NCI-H2196 treated with DMSO at 0.1 percent for 48 hours (cell line): ENCODE measurements at regions not wholly inside any gene's neighbourhood (a gene's known extent, or its start where the extent isn't known, plus 50 kb on each side); places are given as distances from the start of the nearest gene placed in this dataset.

Source experiments
- DNase-seq: peaks from one replicate; lab custom pipeline; 2025; ENCODE audit not compliant: unreplicated experiment; lab: John Stamatoyannopoulos, UW

GRCh38 chr5:123808461-123809380, 296.7 kb downstream of the CSNK1G3 start:
- no peak for DNase-seq

DNA sequence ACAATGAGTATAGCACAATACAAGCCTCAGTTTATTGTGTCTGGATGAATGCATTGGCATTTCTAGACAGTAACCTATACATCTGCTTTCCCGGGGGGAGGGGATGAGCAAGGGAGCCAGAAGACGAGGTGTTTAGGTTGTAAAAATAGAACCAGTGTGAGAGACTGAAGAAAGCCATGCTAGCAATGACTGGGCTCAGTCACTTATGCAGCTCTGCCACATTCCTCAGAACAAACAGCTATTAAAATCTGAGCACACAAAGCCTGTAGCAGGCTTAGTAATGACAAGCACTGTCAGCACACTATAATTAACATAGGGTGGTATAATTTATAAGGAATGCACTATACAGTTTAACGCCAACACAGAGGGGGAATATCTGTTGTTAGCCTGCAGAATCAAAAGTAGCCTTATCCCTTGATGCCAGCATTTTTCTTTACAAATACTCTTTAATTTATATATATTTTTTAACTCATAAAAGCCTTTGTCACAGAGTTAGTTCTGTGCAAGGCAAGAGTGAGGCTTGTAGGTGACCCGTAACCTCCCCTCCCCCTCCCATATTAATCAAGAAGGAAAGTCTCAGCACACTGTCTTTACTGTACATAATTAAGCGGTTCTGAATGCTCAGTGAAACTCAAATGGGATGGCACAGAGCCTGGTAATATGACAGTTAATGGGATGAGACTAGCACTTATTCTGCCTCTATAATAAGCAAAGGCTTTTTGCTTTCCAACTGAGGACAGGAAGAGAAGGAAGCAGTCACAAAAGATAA, 295.4 kb downstream of the CSNK1G3 start:
- DNase-seq: no peak

DNA sequence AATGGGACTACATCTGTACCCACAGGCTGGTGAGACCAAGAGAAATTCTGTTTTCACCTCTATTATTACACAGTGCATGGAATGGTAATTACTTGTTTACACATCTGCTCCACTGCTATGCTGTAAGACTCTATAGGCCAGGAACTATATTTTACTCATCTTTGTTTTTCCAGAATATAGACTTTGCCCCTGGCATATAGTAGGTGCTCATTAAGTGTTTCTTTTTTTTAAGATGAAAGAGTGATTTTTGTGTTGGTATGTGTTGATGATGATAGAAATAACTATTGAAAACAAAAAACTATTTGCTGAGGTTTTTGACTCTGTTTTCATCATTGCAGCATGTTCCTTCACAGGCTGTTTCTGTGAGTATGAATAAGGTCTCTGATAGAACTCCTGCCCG, 294.7 kb downstream of the CSNK1G3 start:
- no peak for DNase-seq

GRCh38 chr5:123805300-123805699, 293.3 kb downstream of the CSNK1G3 start:
- DNase-seq: no peak

DNA sequence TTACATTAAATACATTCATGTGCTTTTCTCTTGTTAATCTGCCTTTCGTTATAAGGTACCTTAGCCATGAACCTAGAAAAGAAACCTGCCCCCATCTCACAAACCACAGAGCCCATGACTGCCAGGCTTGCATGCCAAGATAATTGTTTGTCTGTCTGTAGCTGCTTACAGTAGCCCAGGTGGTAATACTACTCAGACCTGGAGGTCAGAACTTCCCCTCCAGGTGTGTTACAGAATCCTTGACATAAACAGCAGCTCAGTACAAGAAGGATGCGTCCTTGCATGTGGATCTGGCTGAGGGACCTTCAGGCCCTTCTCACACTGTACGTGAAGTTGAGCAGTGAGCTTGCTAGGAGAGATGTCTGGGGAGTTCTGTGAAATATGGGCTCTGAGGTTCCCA, 291.4 kb downstream of the CSNK1G3 start:
- no peak for DNase-seq

DNA sequence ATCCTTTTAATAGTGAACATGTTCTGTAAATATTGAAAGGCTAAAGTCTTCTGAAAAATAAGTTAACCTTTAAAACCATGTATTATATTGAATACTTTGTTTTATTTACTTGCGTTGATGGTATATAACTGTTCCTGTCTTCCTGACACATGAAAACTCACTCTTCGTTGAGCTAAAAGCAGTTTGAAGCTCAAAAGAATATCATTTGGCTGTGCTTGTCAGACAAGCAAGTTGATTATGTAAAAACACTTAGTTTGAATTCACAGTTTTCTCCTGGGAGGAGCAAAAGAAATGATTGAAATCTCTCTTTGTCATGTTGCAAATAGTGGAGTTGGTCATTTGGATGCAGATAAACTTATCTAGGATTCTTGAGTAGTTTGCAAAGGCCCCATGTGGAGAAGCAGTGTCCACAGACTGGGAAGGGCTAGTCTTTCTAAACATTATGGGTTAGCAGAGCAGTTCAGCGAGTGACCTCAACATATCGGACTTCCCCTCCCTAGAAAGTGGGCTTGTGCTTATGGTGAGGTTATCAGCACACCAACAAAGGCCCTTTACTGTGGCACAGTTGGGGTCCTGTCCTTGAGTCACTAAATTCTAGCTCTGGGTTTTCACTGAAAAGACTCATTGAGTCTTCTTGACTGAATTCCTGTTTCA, 290.4 kb downstream of the CSNK1G3 start:
- no peak for DNase-seq

- no peak for DNase-seq
These were observed 288.7 kb downstream of the CSNK1G3 start for GRCh38 chr5:123800640-123801039.

DNA sequence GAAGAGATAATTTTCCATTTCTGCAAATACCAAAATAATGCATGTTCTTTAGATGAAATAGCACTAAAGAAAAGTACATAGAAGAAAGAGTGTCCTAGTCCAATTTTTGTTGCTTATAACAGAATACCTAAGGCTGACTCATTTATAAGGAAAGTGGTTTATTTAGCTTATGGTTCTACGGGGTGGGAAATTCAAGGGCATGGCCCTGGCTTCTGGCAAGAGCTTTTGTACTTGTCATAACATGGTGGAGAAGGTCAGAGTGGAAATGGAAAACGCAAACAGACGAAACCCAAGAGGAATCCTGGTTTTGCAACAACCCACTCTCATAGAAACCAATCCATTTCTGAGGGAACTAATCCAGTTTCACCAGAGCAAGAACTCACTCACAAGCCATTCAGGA, 283.7 kb downstream of the CSNK1G3 start:
- no peak for DNase-seq

DNA sequence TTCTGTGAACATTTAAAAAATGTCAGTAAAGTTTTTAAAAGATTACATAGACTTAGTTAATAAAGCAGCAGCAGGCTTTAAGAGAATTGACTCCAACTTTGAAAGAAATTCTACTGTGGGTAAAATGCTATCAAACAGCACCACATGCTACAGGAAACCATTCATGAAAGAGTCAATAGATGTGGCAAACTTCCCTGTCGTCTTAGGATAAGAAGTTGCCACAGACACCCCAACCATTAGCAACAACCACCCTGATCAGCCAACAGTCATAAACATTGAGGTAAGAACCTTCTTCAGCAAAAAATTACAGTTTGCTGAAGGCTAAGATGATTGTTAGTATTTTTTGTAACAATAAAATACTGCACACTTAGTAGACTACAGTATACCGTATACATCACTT, 278.2 kb downstream of the CSNK1G3 start:
- DNase-seq: no peak

- no peak for DNase-seq
These were observed 275.7 kb downstream of the CSNK1G3 start for GRCh38 chr5:123787635-123788034.

DNA sequence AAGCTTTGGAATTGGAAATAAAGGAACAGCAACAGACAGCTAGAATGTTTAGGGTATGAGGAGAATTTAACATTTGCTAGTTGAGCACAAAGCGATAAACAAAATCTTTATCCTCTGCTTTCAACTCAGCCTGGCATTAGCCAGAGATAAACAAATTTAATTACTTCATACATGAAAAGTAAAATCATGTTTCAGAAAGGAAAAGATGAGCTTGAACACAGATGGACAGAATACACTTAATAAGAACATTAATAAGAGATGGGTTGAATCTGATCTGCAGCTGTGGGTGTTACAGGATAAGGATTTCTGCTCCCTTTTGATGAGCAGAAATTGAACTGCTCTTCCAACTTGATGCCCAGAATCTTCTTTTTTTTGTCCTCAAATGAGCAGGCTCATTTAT, 275.2 kb downstream of the CSNK1G3 start:
- DNase-seq: no peak

DNA sequence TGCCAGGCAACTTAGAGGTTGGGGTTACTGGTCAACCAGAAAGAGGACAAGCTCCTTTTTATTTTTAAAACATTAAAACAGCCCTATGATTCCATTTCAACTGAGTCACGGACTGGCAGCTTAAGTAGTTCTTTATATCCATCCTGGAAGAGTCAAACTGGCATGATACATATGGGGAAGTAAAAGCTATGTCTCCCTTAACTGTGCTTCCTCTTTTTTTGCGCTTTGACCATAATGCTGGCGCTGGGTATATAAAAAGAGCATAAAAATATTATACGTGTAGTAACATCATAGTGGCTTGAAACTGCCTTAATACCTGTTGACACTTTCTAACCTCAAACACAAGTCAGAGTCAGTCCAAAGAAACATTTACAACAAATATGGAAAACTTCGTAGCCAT, 274.4 kb downstream of the CSNK1G3 start:
- no peak for DNase-seq

DNA sequence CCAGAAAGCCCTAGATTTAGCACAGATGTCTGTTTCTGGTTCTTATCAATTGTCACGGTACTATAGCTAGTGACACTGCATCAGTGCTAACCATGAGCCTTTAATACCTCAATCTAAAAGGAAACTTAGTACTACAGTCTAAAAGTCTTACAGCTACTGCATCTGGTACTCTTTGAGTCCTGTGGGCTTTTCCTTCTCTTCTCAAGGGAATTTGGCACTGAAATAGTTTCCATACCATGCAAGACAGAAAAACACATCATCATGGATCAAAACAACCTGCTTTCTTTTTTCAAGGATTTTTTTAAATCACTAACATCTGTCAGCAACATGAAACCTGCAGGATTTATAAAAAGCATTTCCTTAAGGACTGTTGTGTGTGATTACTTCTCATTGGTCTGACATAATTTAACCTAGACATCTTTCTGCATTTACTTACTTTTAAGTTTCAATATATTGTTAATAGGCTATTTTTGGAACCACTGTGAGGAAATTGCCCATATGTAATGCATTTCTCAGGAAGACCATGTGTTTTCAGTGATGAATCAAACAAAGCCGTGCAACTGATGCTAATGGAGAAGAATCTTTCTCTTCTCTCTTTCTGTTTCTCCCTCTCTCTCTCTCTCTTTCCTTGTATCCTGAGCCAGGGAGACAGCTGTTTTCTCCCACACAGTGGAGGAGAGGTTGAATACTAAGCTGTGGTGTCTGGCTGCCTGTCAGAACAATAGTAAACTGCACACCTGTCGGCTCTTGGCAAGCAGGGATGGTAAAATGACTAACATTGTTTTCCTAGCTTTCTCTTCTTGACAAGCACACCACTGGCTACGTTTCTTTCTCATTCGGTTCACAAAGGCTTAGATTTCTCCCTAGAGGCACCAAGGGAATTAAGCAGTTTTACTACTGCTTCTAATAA, 273.4 kb downstream of the CSNK1G3 start:
- peak; percentile 81 for DNase-seq

GRCh38 chr5:123783421-123783820, 271.4 kb downstream of the CSNK1G3 start:
- DNase-seq: no peak

- no peak for DNase-seq
These were observed 266.7 kb downstream of the CSNK1G3 start for GRCh38 chr5:123778641-123779040.

GRCh38 chr5:123776761-123777160, 264.8 kb downstream of the CSNK1G3 start:
- DNase-seq: no peak

DNA sequence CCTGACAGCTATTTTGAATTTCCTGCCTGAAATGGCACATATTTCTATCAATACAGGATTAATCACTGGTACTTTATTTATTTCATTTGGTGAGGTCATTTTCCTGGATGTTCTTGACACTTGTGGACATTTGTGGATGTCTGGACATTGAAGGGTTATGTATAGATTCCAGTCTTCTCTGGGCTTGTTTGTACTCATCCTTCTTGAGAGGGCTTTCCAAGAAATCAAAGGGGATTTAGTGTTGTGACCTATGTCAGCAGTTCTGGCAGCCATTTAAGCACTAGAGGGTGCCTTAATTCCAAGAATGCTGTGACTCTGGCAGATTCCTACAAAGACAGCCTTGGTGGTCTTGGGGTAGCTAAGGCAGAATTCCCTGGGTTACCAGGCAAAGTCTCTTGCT, 259.7 kb downstream of the CSNK1G3 start:
- DNase-seq: no peak

DNA sequence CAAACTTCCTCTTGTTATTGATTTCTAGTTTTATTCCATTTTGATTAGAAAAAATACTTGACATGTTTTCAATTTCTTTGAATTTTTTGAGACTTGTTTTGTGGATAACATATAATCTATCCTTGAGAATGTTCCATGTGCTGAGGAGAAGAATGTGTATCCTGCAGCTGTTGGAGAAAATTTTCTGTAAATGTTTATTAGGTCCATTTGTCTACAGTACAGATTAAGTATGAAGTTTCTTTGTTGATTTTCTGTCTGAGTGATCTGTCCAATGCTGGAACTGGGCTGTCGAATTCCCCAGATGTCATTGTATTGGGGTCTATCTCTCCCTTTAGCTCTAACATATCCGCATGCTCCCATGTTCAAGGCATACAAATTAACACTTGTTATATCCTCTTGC, 251.2 kb downstream of the CSNK1G3 start:
- DNase-seq: no peak

- DNase-seq: no peak
These were observed 244.8 kb downstream of the CSNK1G3 start for GRCh38 chr5:123756816-123757215.

- no peak for DNase-seq
These were observed 244.3 kb downstream of the CSNK1G3 start for GRCh38 chr5:123756318-123756665.
